ENCODE measurements at regions not wholly inside any gene's neighbourhood (a gene's known extent, or its start where the extent isn't known, plus 50 kb on each side); places are given as distances from the start of the nearest gene placed in this dataset.
A peak's percentile ranks its signal among the peaks of the same experiment; 100 is the strongest.
"Not testable (repeated sequence)": the region's sequence is repeated elsewhere in the genome, so short reads cannot be mapped to it uniquely, and the experiment has no call there.

- not testable (repeated sequence) for DNase-seq
These were observed 185.9 kb upstream of the ZNF644 start for GRCh38 chr1:91207691-91208090.

- not testable (repeated sequence) for DNase-seq
These were observed 182.3 kb upstream of the ZNF644 start for GRCh38 chr1:91204150-91204549.

GRCh38 chr1:91201694-91202093 lies 179.9 kb upstream of the ZNF644 start:
- DNase-seq = no peak

DNA sequence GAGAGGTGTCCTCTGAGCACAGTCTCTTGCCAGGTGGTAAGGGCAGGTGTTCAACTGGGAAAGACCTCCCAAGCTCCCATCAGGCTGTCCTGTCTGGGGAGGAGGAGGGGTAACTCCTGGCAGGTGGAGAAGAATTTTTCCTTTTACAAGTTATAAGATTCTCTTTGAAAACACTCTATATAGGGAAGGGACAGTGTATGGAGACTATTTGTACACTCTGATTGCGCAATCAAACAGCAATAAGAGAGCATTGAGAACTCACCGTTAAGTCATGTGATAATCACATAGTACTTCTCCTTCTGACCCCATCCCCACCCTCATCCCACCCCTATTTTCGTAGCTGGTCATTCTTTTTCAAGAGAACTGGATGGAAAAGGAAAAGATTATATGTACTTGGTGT lies 179.3 kb upstream of the ZNF644 start:
- DNase-seq = no peak

- no peak for DNase-seq
These were observed 178.8 kb upstream of the ZNF644 start for GRCh38 chr1:91200675-91201074.

- no peak for DNase-seq
These were observed 178.2 kb upstream of the ZNF644 start for GRCh38 chr1:91199988-91200387.

DNA sequence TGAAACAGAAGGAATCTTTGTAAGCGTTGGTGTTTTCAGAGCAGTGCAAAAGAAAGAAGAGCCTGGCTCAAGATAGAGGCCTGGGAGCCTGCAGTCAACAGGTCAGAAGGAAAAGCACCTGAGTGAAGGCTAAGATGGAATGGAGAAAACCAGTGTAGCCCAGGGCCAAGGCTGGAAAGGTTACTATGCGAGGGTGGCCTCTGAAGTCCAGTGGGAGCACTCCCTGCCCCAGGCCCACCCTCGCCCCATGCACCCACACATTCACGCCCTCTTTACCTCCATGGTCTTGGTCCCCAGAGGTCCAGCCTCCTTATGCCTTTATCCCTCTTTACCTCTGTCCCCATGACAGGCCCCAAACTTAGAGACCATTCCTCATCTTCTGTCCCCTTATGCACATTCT lies 169.2 kb upstream of the ZNF644 start:
- no peak for DNase-seq

GRCh38 chr1:91189096-91189495 lies 167.3 kb upstream of the ZNF644 start:
- no peak for DNase-seq

- DNase-seq = not testable (repeated sequence)
These were observed 161.0 kb upstream of the ZNF644 start for GRCh38 chr1:91182807-91183206.

DNA sequence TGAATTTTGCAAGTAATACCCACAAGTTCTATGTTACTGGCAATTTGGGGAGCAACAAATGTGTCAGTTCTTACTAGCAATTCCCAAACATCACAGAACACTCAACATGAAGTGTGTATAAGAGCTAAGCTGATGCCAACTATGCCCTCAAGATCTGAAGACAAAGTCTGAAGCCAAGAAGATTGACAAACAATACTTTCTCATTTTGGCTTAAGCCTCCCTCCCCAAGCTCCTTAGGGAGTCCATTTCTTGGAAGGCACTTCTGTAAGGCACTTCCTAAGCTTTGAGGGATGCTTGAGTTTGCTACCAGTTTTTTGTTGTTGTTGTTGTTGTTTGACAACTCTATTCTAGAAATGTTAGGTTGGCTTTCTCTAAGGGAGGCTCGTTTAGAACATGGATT lies 154.4 kb upstream of the ZNF644 start:
- no peak for DNase-seq

- DNase-seq = no peak
These were observed 152.9 kb upstream of the ZNF644 start for GRCh38 chr1:91174734-91175133.

GRCh38 chr1:91173346-91173890 lies 151.6 kb upstream of the ZNF644 start:
- peak; percentile 56 for DNase-seq

- no peak for DNase-seq
These were observed 150.7 kb upstream of the ZNF644 start for GRCh38 chr1:91172541-91172940.

DNA sequence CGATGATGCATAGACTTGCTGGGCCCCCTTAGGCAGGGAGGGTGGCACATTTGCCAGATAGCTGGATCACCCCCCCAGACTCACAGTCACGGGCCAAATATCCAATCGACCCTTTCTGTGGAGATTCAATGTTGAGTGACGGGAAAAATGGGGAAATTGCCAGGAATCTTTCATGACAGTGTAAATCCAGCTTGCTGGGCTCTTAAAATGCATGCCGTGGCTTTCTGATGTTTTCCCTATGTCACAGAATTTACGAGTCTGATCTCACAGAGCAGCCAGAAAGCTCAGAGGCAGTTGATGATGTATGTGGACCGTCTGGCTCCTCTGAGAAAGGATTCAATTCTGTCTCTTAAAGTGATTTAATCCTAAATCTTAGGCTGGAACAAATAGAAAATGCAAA lies 150.1 kb upstream of the ZNF644 start:
- DNase-seq = peak; percentile 67

GRCh38 chr1:91170571-91170970 lies 148.7 kb upstream of the ZNF644 start:
- DNase-seq = no peak

DNA sequence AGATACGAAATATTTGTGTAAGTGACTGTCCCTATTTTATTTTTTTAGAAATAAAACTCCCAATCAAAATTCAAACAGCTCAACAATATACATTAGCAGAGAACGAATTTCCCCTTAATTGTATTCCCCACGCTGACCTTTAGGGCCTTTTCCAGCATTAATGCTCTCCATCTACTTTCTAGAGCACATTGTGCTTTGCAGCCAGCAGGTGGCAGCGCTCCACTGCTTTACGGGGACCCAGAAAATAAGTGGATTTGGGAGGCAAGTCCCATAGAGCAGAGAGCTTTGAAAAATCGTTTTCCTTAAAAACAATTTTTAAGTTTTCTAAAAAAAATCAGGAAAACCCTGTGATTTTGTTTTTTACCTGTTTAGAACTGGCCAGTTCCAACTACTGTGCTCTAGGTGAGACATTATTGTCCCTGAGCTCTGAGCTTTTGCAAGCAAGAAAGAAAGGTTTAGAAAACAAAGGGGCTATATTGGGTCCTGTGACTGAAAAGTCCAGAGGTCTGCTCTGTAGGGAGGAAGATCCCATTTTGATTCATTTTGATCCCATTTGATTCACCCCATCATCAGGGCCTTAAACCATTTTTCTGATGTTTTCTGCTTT lies 144.4 kb upstream of the ZNF644 start:
- peak; percentile 80 for DNase-seq

- DNase-seq = peak; percentile 86
These were observed 143.3 kb upstream of the ZNF644 start for GRCh38 chr1:91165033-91165654.

DNA sequence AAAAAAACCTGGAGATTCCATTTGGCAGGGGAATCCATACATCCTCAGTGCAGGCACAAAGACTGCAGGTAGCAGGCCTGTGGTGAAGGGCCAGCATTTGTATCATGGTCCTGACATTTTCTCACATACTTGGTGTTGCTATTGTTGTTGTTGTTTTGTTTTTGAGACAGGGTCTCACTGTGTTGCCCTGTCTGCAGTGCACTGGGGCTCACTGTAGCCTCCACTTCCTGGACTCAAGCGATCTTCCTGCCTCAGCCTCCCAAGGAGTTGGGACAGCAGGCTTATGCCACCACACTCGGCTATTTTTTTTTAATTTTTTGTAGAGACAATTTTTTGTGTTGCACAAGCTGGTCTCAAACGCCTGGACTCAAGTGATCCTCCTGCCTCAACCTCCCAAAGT lies 140.8 kb upstream of the ZNF644 start:
- DNase-seq = no peak

DNA sequence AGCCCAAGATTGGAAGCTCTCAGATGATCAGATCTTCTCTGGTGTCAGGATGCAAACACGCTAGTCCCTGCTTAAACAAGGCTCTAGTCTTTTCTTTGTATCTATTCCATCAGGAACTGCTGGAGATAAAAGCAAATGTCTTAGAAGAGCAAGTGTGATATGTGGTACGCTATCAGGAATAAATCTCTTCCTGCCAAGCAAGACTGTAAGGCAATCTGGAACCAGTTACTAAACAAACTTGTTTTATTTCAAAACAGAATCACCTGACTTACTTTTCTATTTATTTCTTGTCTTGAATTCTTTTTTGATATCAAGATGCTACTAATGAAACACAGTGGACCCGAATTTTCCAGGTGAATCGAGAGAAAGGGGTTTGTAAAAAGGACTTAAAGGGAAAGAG lies 139.9 kb upstream of the ZNF644 start:
- DNase-seq = no peak

GRCh38 chr1:91161166-91161565 lies 139.3 kb upstream of the ZNF644 start:
- DNase-seq = no peak

DNA sequence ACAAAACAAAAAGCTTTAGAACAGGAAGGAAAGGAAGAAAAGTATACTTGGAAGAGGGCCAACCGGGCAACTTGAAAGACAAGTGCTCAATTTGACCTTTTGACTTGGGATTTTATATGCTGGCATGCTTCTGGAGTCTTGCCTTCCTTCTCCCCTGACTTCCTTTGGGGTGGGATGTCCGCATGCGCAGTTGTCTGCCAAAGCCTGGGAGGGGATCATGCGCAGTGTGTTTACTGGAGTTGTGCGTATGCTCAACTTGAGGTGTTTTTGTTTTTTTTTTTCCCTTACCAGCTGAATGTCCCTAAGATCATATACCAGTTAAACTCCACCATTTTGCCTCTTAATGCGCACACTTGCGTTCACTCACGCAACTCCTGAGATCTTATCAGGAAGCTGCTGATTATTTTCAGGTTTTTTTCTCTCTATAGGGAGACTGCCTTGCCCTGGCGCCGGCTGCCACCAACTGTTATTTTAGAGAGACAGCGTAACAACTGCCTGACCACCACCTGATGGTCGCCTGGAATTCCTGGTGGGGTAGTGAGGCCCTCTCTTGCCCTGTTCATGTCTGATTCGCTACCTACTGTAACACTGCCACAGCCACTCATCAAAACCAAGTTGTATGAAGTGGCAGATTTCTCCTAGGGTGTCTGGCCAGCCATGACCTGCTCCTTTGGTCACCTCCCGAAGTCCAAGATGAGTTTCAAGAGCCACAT lies 138.7 kb upstream of the ZNF644 start:
- DNase-seq = no peak

- no peak for DNase-seq
These were observed 131.5 kb upstream of the ZNF644 start for GRCh38 chr1:91153341-91153740.

DNA sequence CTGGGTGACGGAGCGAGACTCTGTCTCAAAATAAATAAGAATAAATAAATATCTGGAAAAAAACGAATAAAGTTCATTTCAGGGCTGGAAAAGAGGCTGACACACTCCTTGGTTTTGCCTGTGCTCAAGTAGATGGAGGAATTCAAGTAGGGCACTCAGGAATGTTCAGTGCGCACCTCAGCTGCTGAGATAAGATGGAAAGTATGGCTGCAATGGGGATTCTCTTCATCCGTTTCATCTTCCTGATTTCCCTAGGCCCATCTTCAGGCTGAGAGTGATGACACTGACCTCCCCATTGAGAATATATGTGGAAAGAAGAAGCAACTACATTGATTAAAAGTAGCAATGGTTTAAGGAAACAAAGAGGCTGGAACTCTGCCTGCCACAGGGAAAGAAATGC lies 130.5 kb upstream of the ZNF644 start:
- DNase-seq = no peak

GRCh38 chr1:91151702-91152101 lies 129.9 kb upstream of the ZNF644 start:
- DNase-seq = no peak
